IgD-negative memory B cell (primary cell): ENCODE measurements at regions not wholly inside any gene's neighbourhood (a gene's known extent, or its start where the extent isn't known, plus 50 kb on each side); places are given as distances from the start of the nearest gene placed in this dataset.
A peak's percentile ranks its signal among the peaks of the same experiment; 100 is the strongest.
"Not testable (repeated sequence)": the region's sequence is repeated elsewhere in the genome, so short reads cannot be mapped to it uniquely, and the experiment has no call there.

ENCODE experiments used
- H3K27ac Mint-ChIP-seq, 3 donors: one replicate each; pipeline ENCODE4 v1.8.0; 2020 to 2022; ENCODE audit warnings: mild to moderate bottlenecking in 3 of 3, mixed read lengths in 3 of 3, moderate library complexity in 1 of 3
- H3K27me3 Mint-ChIP-seq: one replicate; pipeline ENCODE4 v1.8.0; 2021; ENCODE audit warnings: mixed read lengths
- H3K36me3 Mint-ChIP-seq: one replicate; pipeline ENCODE4 v1.8.0; 2020; ENCODE audit warnings: mild to moderate bottlenecking, mixed read lengths
- H3K4me1 Mint-ChIP-seq, 3 donors: one replicate each; pipeline ENCODE4 v1.8.0; 2020 to 2022; ENCODE audit warnings: mixed read lengths in 3 of 3, mild to moderate bottlenecking in 1 of 3
- H3K4me3 Mint-ChIP-seq, 4 donors: one replicate each; pipeline ENCODE4 v1.8.0; 2020 to 2022; ENCODE audit warnings: mild to moderate bottlenecking in 4 of 4, mixed read lengths in 4 of 4, moderate library complexity in 3 of 4
- H3K9me3 Mint-ChIP-seq, 3 donors: one replicate each; pipeline ENCODE4 v1.8.0; 2020 to 2021; ENCODE audit warnings: mixed read lengths in 3 of 3, mild to moderate bottlenecking in 1 of 3

- H3K4me3 Mint-ChIP-seq: no peak overlapping the region
- no peaks in the 10 kb centered on the region for H3K27me3 Mint-ChIP-seq
- no peaks in the 10 kb centered on the region for H3K9me3 Mint-ChIP-seq
- no peak overlapping the region for H3K27ac Mint-ChIP-seq
- peaks cover 0 to 4% (median 4%) of the 10 kb centered on the region in 3 donors for H3K4me1 Mint-ChIP-seq
- H3K36me3 Mint-ChIP-seq: no peaks in the 10 kb centered on the region
These were observed 136.7 kb upstream of the MOCS2 start for GRCh38 chr5:53246042-53246836.

DNA sequence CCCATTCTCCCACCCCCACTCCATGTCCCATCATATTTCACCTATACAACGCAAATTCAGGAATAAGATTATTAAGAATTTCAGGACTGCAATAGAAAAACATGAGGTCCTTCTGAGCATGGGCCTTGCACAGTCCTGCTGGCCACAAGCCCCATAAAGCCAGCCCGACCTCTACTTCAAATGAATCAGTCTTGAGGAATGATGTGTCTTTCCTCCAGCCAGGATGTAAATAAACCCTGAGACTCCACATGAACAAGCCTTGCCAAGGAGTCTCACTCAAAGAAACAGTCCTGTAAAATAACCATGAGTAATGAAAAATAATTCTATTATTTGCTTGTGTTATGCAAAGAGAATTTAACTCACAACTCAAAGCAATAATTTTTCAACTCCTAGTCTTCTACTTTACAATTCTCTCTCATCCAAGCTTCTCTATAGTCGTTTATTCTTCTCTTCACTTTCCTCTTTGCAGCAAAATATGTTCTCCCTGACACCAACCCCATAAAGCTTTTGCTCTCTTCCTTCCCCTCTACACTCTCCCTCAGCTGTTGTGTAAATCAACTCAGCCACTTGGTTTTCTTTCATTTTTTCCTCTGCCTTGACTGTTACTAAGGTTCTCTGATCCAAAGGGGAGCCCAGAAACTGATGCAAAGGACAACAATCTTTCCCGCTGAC, 140.1 kb upstream of the MOCS2 start:
- Mint-ChIP-seq H3K36me3 (no peaks in the 10 kb centered on the region), H3K9me3 (no peaks in the 10 kb centered on the region), H3K27ac (peak overlapping the region in 1 of 3 donors; percentile 73), H3K4me1 (peaks cover 0 to 4% (median 4%) of the 10 kb centered on the region in 3 donors), H3K27me3 (no peaks in the 10 kb centered on the region), H3K4me3 (no peak overlapping the region)

DNA sequence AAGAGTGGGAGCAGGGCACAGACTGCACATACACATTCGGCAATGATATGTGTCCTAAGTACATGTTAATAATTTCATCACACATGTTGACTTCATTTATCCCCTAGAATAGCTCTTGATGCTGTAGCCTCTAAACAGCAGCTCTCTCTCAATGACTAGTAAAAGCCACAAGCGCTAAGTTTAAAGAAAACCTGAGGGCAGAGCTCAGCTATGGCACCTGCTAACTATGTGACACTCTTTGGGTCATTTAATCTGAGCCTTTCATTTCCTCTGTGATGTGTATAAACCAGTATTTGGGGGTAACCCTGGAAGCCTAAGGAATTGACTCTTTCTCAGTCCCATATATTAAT, 140.6 kb upstream of the MOCS2 start:
- Mint-ChIP-seq H3K36me3 (no peaks in the 10 kb centered on the region), H3K27me3 (no peaks in the 10 kb centered on the region), H3K4me3 (no peak overlapping the region), H3K27ac (no peak overlapping the region), H3K4me1 (peaks cover 0 to 4% (median 4%) of the 10 kb centered on the region in 3 donors), H3K9me3 (no peaks in the 10 kb centered on the region)

- H3K36me3 Mint-ChIP-seq: no peaks in the 10 kb centered on the region
- no peaks in the 10 kb centered on the region for H3K4me1 Mint-ChIP-seq
- H3K27ac Mint-ChIP-seq: no peak overlapping the region
- no peaks in the 10 kb centered on the region for H3K27me3 Mint-ChIP-seq
- no peak overlapping the region for H3K4me3 Mint-ChIP-seq
- H3K9me3 Mint-ChIP-seq: no peaks in the 10 kb centered on the region
These were observed 143.9 kb upstream of the MOCS2 start for GRCh38 chr5:53253421-53253871.

DNA sequence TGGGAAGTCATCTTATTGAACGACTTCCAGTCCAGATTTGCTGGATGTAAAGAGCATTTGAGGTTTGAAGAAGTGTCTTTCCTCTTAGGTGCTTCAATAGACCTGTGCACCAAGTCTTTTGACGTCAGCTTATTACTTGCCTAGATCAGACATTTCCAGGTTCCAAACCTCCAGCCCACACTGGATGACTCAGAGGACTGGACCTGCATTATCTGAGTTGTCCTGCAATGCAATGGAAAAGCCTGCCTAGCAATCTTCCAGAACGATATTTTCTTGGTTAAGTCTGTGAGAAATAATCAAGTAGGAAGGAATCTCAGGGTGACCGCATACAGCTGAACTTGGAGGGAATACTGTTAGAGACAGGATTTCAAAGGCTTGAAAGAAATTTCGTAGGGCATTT, 147.2 kb upstream of the MOCS2 start:
- H3K36me3 Mint-ChIP-seq: no peaks in the 10 kb centered on the region
- no peaks in the 10 kb centered on the region for H3K4me1 Mint-ChIP-seq
- no peak overlapping the region for H3K27ac Mint-ChIP-seq
- no peaks in the 10 kb centered on the region for H3K9me3 Mint-ChIP-seq
- H3K4me3 Mint-ChIP-seq: no peak overlapping the region
- no peaks in the 10 kb centered on the region for H3K27me3 Mint-ChIP-seq

- H3K27ac Mint-ChIP-seq: no peak overlapping the region
- H3K4me3 Mint-ChIP-seq: no peak overlapping the region
- no peaks in the 10 kb centered on the region for H3K27me3 Mint-ChIP-seq
- H3K9me3 Mint-ChIP-seq: peaks cover 0 to 2% (median 0%) of the 10 kb centered on the region in 3 donors
- H3K4me1 Mint-ChIP-seq: no peaks in the 10 kb centered on the region
- no peaks in the 10 kb centered on the region for H3K36me3 Mint-ChIP-seq
These were observed 148.3 kb upstream of the MOCS2 start for GRCh38 chr5:53257806-53258373.

- Mint-ChIP-seq H3K27ac (no peak overlapping the region), H3K9me3 (peaks cover 0 to 2% (median 0%) of the 10 kb centered on the region in 3 donors), H3K36me3 (no peaks in the 10 kb centered on the region), H3K4me1 (no peaks in the 10 kb centered on the region), H3K27me3 (no peaks in the 10 kb centered on the region), H3K4me3 (no peak overlapping the region)
These were observed 149.6 kb upstream of the MOCS2 start for GRCh38 chr5:53259176-53259575.

DNA sequence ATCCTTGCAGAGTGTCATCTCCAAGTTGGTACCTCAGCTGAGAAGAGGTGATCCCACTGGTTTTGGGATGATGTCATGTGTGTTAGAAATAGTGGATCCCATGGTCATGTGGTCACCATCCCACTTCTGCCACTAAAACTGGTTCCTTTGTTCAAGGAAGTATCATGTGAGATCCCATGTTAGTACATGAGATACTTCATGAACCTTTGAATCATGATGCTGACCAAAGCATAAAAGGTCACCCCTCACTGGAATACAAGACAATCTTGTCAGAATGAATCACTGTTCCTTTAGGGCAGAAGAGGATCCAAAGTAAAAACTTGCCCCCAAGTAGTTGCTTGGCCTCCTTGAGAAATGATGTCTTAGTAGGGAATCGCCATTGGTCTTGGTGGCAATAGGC, 150.9 kb upstream of the MOCS2 start:
- H3K27ac Mint-ChIP-seq: no peak overlapping the region
- no peak overlapping the region for H3K4me3 Mint-ChIP-seq
- H3K27me3 Mint-ChIP-seq: peaks cover 4% of the 10 kb centered on the region
- H3K36me3 Mint-ChIP-seq: no peaks in the 10 kb centered on the region
- H3K9me3 Mint-ChIP-seq: peaks cover 0 to 2% (median 0%) of the 10 kb centered on the region in 3 donors
- H3K4me1 Mint-ChIP-seq: no peaks in the 10 kb centered on the region

- no peak overlapping the region for H3K27ac Mint-ChIP-seq
- H3K27me3 Mint-ChIP-seq: peaks cover 6% of the 10 kb centered on the region
- no peak overlapping the region for H3K4me3 Mint-ChIP-seq
- H3K9me3 Mint-ChIP-seq: peaks cover 0 to 2% (median 0%) of the 10 kb centered on the region in 3 donors
- H3K36me3 Mint-ChIP-seq: no peaks in the 10 kb centered on the region
- no peaks in the 10 kb centered on the region for H3K4me1 Mint-ChIP-seq
These were observed 151.7 kb upstream of the MOCS2 start for GRCh38 chr5:53261245-53261644.

- peaks cover 0 to 2% (median 0%) of the 10 kb centered on the region in 3 donors for H3K9me3 Mint-ChIP-seq
- H3K27me3 Mint-ChIP-seq: peaks cover 6% of the 10 kb centered on the region
- H3K4me3 Mint-ChIP-seq: no peak overlapping the region
- H3K27ac Mint-ChIP-seq: no peak overlapping the region
- H3K36me3 Mint-ChIP-seq: no peaks in the 10 kb centered on the region
- H3K4me1 Mint-ChIP-seq: no peaks in the 10 kb centered on the region
These were observed 152.9 kb upstream of the MOCS2 start for GRCh38 chr5:53262348-53262970.

DNA sequence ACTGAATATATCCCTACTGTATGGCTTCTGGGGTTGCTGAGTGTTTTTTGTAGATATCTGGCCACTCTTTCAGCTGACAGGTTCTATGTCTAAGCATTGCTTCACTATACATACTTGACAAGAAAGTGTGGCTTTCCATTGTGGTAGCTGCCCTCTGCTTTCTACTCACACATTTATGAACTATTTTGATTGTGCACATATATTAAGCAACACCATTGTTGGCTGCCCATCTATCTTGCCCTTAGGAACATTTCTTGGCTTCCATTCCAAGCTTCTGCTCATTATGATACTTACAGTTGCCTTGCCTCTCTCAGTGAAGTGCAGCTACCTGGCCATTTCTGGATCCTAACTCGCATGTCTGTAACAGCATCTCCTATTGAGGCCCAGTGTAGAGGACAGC, 153.6 kb upstream of the MOCS2 start:
- Mint-ChIP-seq H3K9me3 (peaks cover 0 to 2% (median 0%) of the 10 kb centered on the region in 3 donors), H3K27ac (no peak overlapping the region)

DNA sequence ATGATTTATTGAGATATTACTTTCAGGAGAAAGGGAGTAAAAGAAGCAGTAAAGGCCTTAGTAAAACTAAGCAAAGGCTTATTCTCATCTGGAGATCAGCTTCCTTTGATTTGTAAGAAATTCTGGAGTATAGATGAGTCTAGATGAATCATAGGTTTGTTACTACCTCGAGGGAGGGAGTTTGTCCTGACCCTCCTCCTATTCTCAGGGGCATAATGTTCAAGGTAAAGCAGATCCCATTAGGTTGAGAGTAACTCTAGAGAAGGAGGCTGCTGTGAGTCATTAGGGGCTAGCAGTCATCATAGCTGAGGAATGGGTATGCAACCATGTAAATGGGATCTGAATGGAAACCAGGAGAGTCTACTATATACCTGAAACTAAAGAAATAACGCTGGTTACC, 155.5 kb upstream of the MOCS2 start:
- Mint-ChIP-seq H3K27me3 (peaks cover 13% of the 10 kb centered on the region), H3K4me3 (no peak overlapping the region), H3K27ac (no peak overlapping the region), H3K36me3 (no peaks in the 10 kb centered on the region), H3K9me3 (peaks cover 0 to 2% (median 0%) of the 10 kb centered on the region in 3 donors), H3K4me1 (no peaks in the 10 kb centered on the region)

More for the DNA sequence above, 153.6 kb upstream of the MOCS2 start:
- Mint-ChIP-seq H3K4me1 (no peaks in the 10 kb centered on the region), H3K36me3 (no peaks in the 10 kb centered on the region), H3K4me3 (no peak overlapping the region), H3K27me3 (peaks cover 10% of the 10 kb centered on the region)

DNA sequence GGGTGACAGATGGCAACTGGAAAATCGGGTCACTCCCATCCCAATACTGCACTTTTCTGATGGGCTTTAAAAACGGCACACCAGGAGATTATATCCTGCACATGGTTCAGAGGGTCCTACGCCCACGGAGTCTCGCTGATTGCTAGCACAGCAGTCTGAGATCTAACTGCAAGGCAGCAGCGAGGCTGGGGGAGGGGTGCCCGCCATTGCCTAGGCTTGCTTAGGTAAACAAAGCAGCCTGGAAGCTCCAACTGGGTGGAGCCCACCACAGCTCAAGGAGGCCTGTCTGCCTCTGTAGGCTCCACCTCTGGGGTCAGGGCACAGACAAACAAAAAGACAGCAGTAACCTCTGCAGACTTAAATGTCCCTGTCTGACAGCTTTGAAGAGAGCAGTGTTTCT, 158.7 kb upstream of the MOCS2 start:
- H3K9me3 Mint-ChIP-seq, H3K36me3 Mint-ChIP-seq, H3K4me1 Mint-ChIP-seq, H3K27ac Mint-ChIP-seq, H3K4me3 Mint-ChIP-seq: not testable (repeated sequence)
- peaks cover 13% of the 10 kb centered on the region for H3K27me3 Mint-ChIP-seq

DNA sequence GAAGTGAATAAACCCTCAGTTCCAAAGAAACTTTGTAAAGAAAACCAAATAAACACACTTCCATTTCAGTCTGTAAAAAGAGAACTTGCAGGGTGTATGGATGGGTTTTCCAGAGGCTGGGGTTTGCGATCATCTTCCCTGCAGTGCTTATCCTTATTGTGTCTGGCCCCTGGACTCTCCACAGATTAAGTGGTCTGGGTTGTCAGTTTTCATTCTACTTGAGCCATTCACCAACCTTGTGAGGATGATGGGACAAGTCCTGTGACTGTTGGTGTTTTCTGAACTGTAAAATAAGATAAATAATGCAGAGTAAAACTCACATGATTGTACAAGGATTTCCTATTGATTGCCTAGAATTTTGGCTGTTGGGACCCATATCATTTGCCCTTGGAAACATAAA, 166.1 kb upstream of the MOCS2 start:
- H3K27ac Mint-ChIP-seq: no peak overlapping the region

GRCh38 chr5:53276825-53277224, 167.3 kb upstream of the MOCS2 start:
- no peaks in the 10 kb centered on the region for H3K4me1 Mint-ChIP-seq
- H3K9me3 Mint-ChIP-seq: peaks cover 2 to 3% (median 3%) of the 10 kb centered on the region in 3 donors
- H3K4me3 Mint-ChIP-seq: no peak overlapping the region
- H3K36me3 Mint-ChIP-seq: no peaks in the 10 kb centered on the region
- no peaks in the 10 kb centered on the region for H3K27me3 Mint-ChIP-seq
- no peak overlapping the region for H3K27ac Mint-ChIP-seq

More for the DNA sequence above, 166.1 kb upstream of the MOCS2 start:
- H3K27me3 Mint-ChIP-seq: no peaks in the 10 kb centered on the region
- no peaks in the 10 kb centered on the region for H3K4me1 Mint-ChIP-seq
- H3K36me3 Mint-ChIP-seq: no peaks in the 10 kb centered on the region
- H3K9me3 Mint-ChIP-seq: peaks cover 0 to 3% (median 2%) of the 10 kb centered on the region in 3 donors
- no peak overlapping the region for H3K4me3 Mint-ChIP-seq
